GM12891 (cell line): ENCODE measurements at regions not wholly inside any gene's neighbourhood (a gene's known extent, or its start where the extent isn't known, plus 50 kb on each side); places are given as distances from the start of the nearest gene placed in this dataset.

Source experiments
- DNase-seq: peaks from one replicate; pipeline ENCODE4 v3.0.0; 2011; ENCODE audit warnings: low spot score; ENCODE audit not compliant: insufficient read length
- FAIRE-seq: peaks from 2 replicates; lab custom pipeline; 2011; peaks lifted over from hg19 to GRCh38; lab: Jason Lieb, UNC
- PAX5 ChIP-seq: IDR thresholded peaks from 2 replicates; pipeline ENCODE4 v1.6.1; 2011; ENCODE audit warnings: low read length, moderate library complexity, mild to moderate bottlenecking; ENCODE audit not compliant: insufficient read depth, severe bottlenecking
- POLR2A ChIP-seq: IDR thresholded peaks from 2 replicates; pipeline ENCODE4 v1.6.1; 2011; ENCODE audit warnings: low read depth, low read length, control low read depth
- POLR2AphosphoS5 ChIP-seq: IDR thresholded peaks from 2 replicates; pipeline ENCODE4 v1.6.1; 2011; ENCODE audit warnings: low read depth, low read length, control low read depth
- POU2F2 ChIP-seq: IDR thresholded peaks from 2 replicates; pipeline ENCODE4 v1.6.1; 2011; ENCODE audit warnings: low read depth, mild to moderate bottlenecking, control low read depth, low read length, moderate library complexity
- SPI1 ChIP-seq: IDR thresholded peaks from 2 replicates; pipeline ENCODE4 v1.6.1; 2011; ENCODE audit warnings: low read depth, low read length, control low read depth
- TAF1 ChIP-seq: IDR thresholded peaks from 2 replicates; pipeline ENCODE4 v1.6.1; 2011; ENCODE audit warnings: low read depth, low read length, control low read depth

GRCh38 chr14:87018294-87018693 is 974.7 kb downstream of the GALC start:
- DNase-seq (no peak), FAIRE-seq (no peak)
- TF ChIP-seq POLR2AphosphoS5 (no peak), SPI1 (no peak), TAF1 (no peak), PAX5 (no peak), POLR2A (no peak), POU2F2 (no peak)

GRCh38 chr14:87017335-87017734 is 975.6 kb downstream of the GALC start:
- no peak for TF ChIP-seq POLR2A
- TF ChIP-seq POU2F2, result no peak
- no peak for TF ChIP-seq TAF1
- no peak for TF ChIP-seq PAX5
- DNase-seq (no peak), FAIRE-seq (no peak)

- DNase-seq, result no peak
- no peak for FAIRE-seq
- TF ChIP-seq PAX5, result no peak
- TF ChIP-seq POLR2A, result no peak
- no peak for TF ChIP-seq POU2F2
- TF ChIP-seq TAF1, result no peak
- TF ChIP-seq SPI1, result no peak
- TF ChIP-seq POLR2AphosphoS5, result no peak
Measured at GRCh38 chr14:87014856-87015255, 978.1 kb downstream of the GALC start.

- DNase-seq (no peak), FAIRE-seq (no peak)
- TF ChIP-seq SPI1, result no peak
- TF ChIP-seq PAX5, result no peak
- TF ChIP-seq TAF1, result no peak
- TF ChIP-seq POU2F2, result no peak
- no peak for TF ChIP-seq POLR2A
Measured at GRCh38 chr14:87013583-87013982, 979.4 kb downstream of the GALC start.

- TF ChIP-seq POLR2A, result no peak
- TF ChIP-seq POU2F2, result no peak
- no peak for TF ChIP-seq POLR2AphosphoS5
- TF ChIP-seq SPI1, result no peak
- TF ChIP-seq TAF1, result no peak
- no peak for TF ChIP-seq PAX5
- FAIRE-seq (no peak), DNase-seq (no peak)
Measured at GRCh38 chr14:87008965-87009364, 984.0 kb downstream of the GALC start.

- FAIRE-seq (no peak), DNase-seq (no peak)
- no peak for TF ChIP-seq TAF1
- TF ChIP-seq SPI1, result no peak
- TF ChIP-seq PAX5, result no peak
- no peak for TF ChIP-seq POLR2AphosphoS5
- no peak for TF ChIP-seq POLR2A
- no peak for TF ChIP-seq POU2F2
Measured at GRCh38 chr14:87005280-87005679, 987.7 kb downstream of the GALC start.

GRCh38 chr14:87002776-87003175 is 990.2 kb downstream of the GALC start:
- FAIRE-seq (no peak), DNase-seq (no peak)
- TF ChIP-seq SPI1 (no peak), POU2F2 (no peak), POLR2A (no peak), POLR2AphosphoS5 (no peak), PAX5 (no peak), TAF1 (no peak)

- no peak for FAIRE-seq
- no peak for DNase-seq
Measured at GRCh38 chr14:87001333-87001732, 991.6 kb downstream of the GALC start.

GRCh38 chr14:87000081-87000480 is 992.9 kb downstream of the GALC start:
- FAIRE-seq (no peak), DNase-seq (no peak)
- TF ChIP-seq PAX5, result no peak
- TF ChIP-seq POU2F2, result no peak
- no peak for TF ChIP-seq SPI1
- TF ChIP-seq POLR2AphosphoS5, result no peak
- TF ChIP-seq POLR2A, result no peak
- no peak for TF ChIP-seq TAF1

More at GRCh38 chr14:87001333-87001732, 991.6 kb downstream of the GALC start:
- no peak for TF ChIP-seq POLR2AphosphoS5
- TF ChIP-seq TAF1, result no peak
- no peak for TF ChIP-seq SPI1

GRCh38 chr14:86999036-86999435 is 993.9 kb downstream of the GALC start:
- DNase-seq, result no peak
- TF ChIP-seq PAX5 (no peak), POU2F2 (no peak), POLR2A (no peak), SPI1 (no peak), TAF1 (no peak), POLR2AphosphoS5 (no peak)
- no peak for FAIRE-seq
